ENCODE measurements at regions not wholly inside any gene's neighbourhood (a gene's known extent, or its start where the extent isn't known, plus 50 kb on each side); places are given as distances from the start of the nearest gene placed in this dataset.

DNA sequence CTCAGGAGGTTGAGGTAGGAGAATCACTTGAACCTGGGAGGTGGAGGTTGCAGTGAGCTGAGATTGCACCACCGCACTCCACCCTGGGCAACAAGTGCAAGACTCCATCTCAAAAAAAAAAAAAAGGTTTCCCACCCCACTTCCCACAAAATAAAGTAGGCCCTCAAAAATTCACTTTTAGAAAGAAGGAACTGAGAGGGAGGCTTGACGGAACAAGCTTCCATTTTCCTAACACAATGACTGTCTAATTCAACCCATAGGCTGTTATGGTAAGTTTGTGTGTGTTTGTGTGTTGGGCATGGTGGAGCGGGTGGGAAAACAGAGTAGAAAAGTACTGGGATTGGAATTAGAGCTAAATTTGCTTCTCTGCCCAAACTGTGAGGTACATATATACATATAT, 98.4 kb upstream of the MAN1A1 start:
- TF ChIP-seq DACH1 (IDR thresholded peaks at IDR 0.05; ENCODE audit: partially characterized antibody) (no peak), CBFB (CRISPR knock-in tag; IDR thresholded peaks at IDR 0.05) (no peak), CBX2 (IDR thresholded peaks at IDR 0.05; ENCODE audit: insufficient read depth, low read length, poor library complexity, severe bottlenecking) (no peak), RB1 (IDR thresholded peaks at IDR 0.05; ENCODE audit: low read depth) (no peak), RCOR1 (IDR thresholded peaks at IDR 0.05; ENCODE audit: borderline replicate concordance in 1 of 2, low read depth in 2 of 2, low read length in 2 of 2) (no peak), POLR2AphosphoS5 (IDR thresholded peaks at IDR 0.05; ENCODE audit: control insufficient read depth, insufficient read depth, low read depth, low read length) (no peak)
- TF ChIP-seq, protein P1, sequence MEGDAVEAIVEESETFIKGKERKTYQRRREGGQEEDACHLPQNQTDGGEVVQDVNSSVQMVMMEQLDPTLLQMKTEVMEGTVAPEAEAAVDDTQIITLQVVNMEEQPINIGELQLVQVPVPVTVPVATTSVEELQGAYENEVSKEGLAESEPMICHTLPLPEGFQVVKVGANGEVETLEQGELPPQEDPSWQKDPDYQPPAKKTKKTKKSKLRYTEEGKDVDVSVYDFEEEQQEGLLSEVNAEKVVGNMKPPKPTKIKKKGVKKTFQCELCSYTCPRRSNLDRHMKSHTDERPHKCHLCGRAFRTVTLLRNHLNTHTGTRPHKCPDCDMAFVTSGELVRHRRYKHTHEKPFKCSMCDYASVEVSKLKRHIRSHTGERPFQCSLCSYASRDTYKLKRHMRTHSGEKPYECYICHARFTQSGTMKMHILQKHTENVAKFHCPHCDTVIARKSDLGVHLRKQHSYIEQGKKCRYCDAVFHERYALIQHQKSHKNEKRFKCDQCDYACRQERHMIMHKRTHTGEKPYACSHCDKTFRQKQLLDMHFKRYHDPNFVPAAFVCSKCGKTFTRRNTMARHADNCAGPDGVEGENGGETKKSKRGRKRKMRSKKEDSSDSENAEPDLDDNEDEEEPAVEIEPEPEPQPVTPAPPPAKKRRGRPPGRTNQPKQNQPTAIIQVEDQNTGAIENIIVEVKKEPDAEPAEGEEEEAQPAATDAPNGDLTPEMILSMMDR (IDR thresholded peaks at IDR 0.05 in 2 of 3, conservative IDR thresholded peaks at IDR 0.05 in 1 of 3; ENCODE audit: insufficient read depth in 2 of 3, low read depth in 1 of 3, low read length in 3 of 3): no peak
- TF ChIP-seq, protein P2, sequence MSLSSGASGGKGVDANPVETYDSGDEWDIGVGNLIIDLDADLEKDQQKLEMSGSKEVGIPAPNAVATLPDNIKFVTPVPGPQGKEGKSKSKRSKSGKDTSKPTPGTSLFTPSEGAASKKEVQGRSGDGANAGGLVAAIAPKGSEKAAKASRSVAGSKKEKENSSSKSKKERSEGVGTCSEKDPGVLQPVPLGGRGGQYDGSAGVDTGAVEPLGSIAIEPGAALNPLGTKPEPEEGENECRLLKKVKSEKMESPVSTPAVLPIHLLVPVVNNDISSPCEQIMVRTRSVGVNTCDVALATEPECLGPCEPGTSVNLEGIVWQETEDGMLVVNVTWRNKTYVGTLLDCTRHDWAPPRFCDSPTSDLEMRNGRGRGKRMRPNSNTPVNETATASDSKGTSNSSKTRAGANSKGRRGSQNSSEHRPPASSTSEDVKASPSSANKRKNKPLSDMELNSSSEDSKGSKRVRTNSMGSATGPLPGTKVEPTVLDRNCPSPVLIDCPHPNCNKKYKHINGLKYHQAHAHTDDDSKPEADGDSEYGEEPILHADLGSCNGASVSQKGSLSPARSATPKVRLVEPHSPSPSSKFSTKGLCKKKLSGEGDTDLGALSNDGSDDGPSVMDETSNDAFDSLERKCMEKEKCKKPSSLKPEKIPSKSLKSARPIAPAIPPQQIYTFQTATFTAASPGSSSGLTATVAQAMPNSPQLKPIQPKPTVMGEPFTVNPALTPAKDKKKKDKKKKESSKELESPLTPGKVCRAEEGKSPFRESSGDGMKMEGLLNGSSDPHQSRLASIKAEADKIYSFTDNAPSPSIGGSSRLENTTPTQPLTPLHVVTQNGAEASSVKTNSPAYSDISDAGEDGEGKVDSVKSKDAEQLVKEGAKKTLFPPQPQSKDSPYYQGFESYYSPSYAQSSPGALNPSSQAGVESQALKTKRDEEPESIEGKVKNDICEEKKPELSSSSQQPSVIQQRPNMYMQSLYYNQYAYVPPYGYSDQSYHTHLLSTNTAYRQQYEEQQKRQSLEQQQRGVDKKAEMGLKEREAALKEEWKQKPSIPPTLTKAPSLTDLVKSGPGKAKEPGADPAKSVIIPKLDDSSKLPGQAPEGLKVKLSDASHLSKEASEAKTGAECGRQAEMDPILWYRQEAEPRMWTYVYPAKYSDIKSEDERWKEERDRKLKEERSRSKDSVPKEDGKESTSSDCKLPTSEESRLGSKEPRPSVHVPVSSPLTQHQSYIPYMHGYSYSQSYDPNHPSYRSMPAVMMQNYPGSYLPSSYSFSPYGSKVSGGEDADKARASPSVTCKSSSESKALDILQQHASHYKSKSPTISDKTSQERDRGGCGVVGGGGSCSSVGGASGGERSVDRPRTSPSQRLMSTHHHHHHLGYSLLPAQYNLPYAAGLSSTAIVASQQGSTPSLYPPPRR (CRISPR knock-in tag; IDR thresholded peaks at IDR 0.05; ENCODE audit: borderline replicate concordance): no peak
- TF ChIP-seq, protein P3, sequence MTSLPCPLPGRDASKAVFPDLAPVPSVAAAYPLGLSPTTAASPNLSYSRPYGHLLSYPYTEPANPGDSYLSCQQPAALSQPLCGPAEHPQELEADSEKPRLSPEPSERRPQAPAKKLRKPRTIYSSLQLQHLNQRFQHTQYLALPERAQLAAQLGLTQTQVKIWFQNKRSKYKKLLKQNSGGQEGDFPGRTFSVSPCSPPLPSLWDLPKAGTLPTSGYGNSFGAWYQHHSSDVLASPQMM (CRISPR knock-in tag; IDR thresholded peaks at IDR 0.05): no peak
